ES-I3 (cell line): ENCODE measurements at regions not wholly inside any gene's neighbourhood (a gene's known extent, or its start where the extent isn't known, plus 50 kb on each side); places are given as distances from the start of the nearest gene placed in this dataset.

Experiments
- H3K36me3 ChIP-seq: 2 replicates; pipeline ENCODE4 v1.6.1; 2013; ENCODE audit warnings: mild to moderate bottlenecking, low read length, control low read depth, moderate library complexity; ENCODE audit not compliant: insufficient read depth
- H3K4me1 ChIP-seq: 2 replicates; pipeline ENCODE4 v1.6.1; 2013; ENCODE audit warnings: mild to moderate bottlenecking, control low read depth, low read length; ENCODE audit not compliant: insufficient read depth
- H3K9ac ChIP-seq: 2 replicates; pipeline ENCODE4 v1.6.1; 2013; ENCODE audit warnings: low read depth, mild to moderate bottlenecking, low read length, moderate library complexity
- H3K9me3 ChIP-seq: 2 replicates; pipeline ENCODE4 v1.6.1; 2013; ENCODE audit warnings: mild to moderate bottlenecking, low read length, moderate library complexity; ENCODE audit not compliant: control insufficient read depth, insufficient read depth

DNA sequence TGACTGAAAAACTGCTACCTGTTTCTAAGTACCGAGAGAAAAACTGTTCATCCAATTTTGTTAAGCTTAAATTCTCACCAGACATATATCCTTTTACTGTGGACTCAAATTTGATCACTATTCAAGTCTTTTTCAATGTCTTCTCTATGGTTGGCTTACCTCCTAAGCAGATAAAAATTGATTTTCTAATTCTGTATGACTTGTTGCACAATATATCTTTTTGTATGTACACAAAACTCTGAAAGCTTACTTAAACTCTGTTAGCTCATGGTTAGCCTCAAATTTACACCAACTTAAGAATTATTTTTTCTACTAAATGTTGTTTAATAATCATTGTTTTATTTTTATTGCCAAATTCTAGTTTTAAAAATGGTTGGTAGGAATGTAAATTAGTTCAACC, 715.4 kb downstream of the LTN1 start:
- H3K36me3 ChIP-seq = no peaks in the 10 kb centered on the region
- no peaks in the 10 kb centered on the region for H3K4me1 ChIP-seq
- H3K9ac ChIP-seq = no peak overlapping the region
- no peaks in the 10 kb centered on the region for H3K9me3 ChIP-seq

DNA sequence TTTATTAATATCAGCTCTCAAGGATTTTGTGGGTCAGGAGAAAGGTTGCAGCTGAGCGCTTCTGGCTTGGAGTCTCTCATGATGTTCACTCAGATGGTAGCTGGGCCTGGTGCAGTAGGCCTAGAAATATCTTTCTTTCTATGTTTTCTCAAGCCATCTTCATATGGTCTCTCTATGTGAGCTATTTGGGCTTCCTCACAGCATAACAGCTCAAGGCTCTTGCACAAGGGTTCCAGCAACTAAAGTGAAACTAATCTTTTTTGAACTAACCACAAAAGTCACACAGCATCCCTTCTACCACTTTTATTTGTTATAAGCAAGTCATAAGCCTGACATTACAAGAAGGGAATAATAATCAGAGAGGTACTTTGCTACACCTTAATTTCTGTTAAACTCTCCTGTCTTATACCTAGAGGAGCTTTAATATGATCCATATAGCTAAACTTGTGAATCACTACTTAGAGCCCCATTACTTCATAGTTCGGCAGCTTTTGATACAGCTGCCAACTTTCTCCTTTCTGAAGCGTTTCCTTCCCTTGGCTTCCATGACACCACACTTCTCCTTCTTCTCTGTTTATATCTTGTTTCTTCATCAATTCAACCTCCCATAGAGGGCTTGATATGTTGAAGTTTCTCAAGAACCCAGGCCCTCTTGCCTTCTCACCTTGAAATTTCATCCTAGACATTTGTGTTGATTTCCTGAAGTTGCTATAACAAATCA, 720.2 kb downstream of the LTN1 start:
- Histone ChIP-seq H3K4me1 (no peaks in the 10 kb centered on the region), H3K9ac (no peak overlapping the region), H3K9me3 (no peaks in the 10 kb centered on the region)

DNA sequence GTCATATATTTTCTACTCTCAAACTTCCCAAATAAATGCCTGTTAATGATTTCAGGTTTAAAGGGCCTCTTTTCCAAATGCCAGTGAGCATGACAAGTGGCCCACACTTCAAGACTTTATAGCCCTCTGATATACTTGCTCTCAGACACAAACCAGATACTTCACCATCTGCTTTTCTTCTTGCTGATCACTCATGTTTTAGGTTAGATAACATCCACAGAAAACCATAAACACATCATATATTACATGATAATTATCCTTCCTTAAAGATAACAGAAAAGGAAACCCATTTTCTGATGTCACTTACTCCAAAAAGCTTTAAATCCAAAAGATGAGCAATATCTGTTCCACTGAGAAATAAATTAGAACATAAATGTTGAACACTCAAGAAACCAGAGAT, 723.5 kb downstream of the LTN1 start:
- no peaks in the 10 kb centered on the region for H3K4me1 ChIP-seq
- no peak overlapping the region for H3K9ac ChIP-seq
- no peaks in the 10 kb centered on the region for H3K9me3 ChIP-seq
- no peaks in the 10 kb centered on the region for H3K36me3 ChIP-seq

More for the DNA sequence above, 720.2 kb downstream of the LTN1 start:
- no peaks in the 10 kb centered on the region for H3K36me3 ChIP-seq

DNA sequence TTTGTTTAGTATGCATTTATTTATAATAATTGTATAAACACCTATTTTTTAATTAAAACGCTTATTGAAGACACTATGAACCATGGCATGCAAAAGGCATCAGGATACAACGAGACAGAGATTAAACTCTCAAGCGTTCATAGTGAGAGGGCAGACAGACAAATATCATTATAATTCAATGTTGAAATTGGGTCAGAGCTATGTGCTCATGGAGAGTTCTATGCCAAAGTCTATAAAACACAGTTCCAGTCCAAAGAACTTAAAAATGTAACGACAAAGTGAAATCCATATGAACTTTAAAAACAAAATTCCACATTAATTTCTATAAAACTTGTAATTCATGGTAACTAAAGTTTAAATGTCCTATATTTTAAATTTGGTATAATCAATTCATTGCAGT, 724.0 kb downstream of the LTN1 start:
- no peaks in the 10 kb centered on the region for H3K36me3 ChIP-seq
- no peaks in the 10 kb centered on the region for H3K9me3 ChIP-seq
- no peaks in the 10 kb centered on the region for H3K4me1 ChIP-seq
- no peak overlapping the region for H3K9ac ChIP-seq

DNA sequence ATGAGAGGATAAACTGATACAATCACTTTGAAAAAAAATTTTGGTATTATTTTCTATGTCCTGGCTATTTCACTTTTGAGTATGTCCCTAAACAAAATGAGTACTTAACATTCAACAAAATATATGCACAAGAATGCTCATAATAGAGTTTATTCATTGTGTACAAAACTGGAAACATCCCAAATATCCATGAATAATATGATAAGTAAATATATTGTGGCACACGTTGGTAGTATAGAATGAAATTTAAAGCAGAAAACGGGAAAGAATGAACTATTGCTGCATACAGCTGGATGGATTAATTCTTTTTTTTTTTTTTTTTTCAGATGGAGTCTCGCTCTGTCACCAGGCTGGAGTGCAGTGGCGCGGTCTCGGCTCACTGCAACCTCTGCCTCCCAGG, 725.2 kb downstream of the LTN1 start:
- no peaks in the 10 kb centered on the region for H3K9me3 ChIP-seq
- H3K9ac ChIP-seq = no peak overlapping the region
- no peaks in the 10 kb centered on the region for H3K4me1 ChIP-seq
- H3K36me3 ChIP-seq = no peaks in the 10 kb centered on the region

DNA sequence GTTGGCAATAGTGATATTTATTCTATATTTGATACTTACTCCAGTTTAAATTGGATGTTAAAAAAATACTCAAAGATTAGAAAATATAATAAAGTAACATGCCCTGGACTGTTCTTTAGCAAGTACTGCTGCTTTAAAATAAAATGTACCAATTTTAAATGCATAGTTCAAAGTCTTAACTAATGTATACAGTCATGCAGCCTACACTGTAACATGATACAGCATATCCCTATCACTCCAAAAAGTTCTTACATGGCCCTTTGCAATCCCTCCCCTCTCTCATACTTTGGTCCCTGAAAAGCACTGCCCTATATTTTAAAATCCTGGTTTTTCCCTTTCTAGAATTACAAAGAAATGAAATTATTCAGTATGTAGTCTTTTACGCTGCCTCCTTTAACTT, 726.6 kb downstream of the LTN1 start:
- H3K9ac ChIP-seq = no peak overlapping the region
- no peaks in the 10 kb centered on the region for H3K4me1 ChIP-seq
- H3K9me3 ChIP-seq = no peaks in the 10 kb centered on the region
- no peaks in the 10 kb centered on the region for H3K36me3 ChIP-seq

DNA sequence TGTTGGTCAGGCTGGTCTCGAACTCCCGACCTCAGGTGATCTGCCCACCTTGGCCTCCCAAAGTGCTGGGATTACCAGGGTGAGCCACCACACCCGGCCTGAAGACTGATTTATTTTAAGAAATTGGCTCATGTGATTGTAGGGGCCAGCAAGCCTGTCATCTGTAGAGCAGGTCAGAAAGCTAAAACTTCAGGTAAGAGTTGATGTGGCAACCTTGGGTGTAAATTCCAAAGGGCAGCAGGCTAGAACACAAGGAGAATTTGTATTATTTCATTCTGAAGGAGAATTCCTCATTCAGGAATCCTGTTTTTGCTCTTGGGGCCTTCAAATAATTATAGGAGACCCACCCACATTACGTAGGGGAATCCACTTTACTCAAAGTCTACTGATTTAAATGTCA, 728.7 kb downstream of the LTN1 start:
- H3K9ac ChIP-seq = no peak overlapping the region
- H3K4me1 ChIP-seq = no peaks in the 10 kb centered on the region
- H3K9me3 ChIP-seq = no peaks in the 10 kb centered on the region
- H3K36me3 ChIP-seq = no peaks in the 10 kb centered on the region

DNA sequence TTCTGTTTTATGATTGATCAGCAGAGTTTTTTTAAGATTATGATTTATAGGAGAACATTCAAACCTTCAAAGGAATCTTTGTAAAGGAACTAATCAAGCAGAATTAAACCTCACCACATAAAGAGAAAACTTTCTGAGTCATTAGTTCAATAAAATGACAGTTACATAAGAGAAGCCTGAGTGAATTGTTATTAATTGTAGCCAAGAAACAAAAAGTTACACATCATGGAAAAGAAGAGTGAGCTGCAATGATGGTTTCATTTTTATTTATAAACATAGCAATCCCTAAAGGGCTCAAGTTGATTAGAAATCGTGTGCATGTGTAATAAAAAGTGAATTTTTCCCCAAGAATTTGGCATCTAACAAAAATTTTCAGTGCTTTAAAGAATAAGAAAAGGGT, 731.4 kb downstream of the LTN1 start:
- H3K36me3 ChIP-seq = no peaks in the 10 kb centered on the region
- H3K4me1 ChIP-seq = no peaks in the 10 kb centered on the region
- no peaks in the 10 kb centered on the region; the same call in 1 of the 2 replicates for H3K9me3 ChIP-seq
- no peak overlapping the region for H3K9ac ChIP-seq

DNA sequence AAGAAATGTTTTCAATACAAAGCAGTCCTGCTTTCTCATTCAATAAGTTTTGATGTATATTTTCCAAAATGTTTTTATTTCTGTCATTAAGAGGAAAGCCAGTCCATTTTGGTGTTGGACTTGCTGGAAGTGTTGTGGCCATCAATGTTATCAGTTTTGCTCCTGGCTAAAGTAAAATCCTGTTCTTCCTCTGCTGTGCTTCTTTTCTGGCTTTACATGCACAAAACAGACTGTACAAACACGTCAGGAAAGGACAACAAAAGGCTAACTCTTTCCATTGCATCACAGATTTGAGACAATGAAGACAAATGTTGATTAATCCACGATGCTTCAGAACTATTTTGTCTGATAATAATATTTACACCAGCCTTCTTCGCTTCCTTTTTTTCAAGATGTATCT, 735.4 kb downstream of the LTN1 start:
- Histone ChIP-seq H3K36me3 (no peaks in the 10 kb centered on the region), H3K4me1 (no peaks in the 10 kb centered on the region), H3K9me3 (no peaks in the 10 kb centered on the region; the same call in 1 of the 2 replicates), H3K9ac (no peak overlapping the region)

DNA sequence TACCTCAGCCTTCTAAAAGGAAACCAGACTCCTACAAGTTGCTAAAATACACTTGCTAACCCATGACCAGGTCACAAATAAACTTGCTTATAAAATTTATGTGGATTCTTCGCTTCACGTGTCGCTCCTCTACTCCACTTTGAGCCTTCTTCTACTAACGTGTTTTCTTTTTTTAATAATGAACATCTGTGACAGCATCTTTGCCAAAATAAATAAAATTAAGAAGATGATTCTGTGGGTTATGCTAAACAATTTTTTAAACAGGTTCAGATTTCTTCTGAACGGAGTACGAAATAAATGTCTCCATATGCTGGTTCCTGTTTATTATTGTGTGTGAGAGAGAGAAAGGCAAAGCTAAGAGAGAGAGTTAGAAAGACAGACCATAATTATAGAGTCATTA, 735.8 kb downstream of the LTN1 start:
- Histone ChIP-seq H3K4me1 (no peaks in the 10 kb centered on the region), H3K9ac (no peak overlapping the region), H3K36me3 (no peaks in the 10 kb centered on the region), H3K9me3 (no peaks in the 10 kb centered on the region; the same call in 1 of the 2 replicates)

DNA sequence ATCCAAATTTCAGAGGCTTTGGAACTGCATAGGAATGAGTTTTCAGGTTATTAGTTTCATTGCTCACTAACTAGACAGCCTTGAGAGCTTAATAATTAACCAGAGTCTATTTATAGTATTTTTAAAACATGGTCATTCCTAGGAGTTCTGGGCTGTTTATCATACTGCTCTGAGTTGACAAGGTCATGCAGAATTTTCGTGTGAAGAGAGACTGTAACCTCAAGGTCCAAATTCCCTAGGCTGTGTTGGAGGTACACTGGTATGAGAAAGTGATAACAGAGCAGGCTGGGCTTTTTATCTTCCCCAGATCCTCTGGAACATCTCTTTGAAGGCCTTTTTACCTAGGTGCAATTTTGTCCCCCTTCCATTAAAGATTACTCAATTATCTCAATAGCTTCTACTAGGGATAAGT, 736.3 kb downstream of the LTN1 start:
- Histone ChIP-seq H3K9me3 (no peaks in the 10 kb centered on the region; the same call in 1 of the 2 replicates), H3K9ac (no peak overlapping the region), H3K4me1 (no peaks in the 10 kb centered on the region), H3K36me3 (no peaks in the 10 kb centered on the region)

DNA sequence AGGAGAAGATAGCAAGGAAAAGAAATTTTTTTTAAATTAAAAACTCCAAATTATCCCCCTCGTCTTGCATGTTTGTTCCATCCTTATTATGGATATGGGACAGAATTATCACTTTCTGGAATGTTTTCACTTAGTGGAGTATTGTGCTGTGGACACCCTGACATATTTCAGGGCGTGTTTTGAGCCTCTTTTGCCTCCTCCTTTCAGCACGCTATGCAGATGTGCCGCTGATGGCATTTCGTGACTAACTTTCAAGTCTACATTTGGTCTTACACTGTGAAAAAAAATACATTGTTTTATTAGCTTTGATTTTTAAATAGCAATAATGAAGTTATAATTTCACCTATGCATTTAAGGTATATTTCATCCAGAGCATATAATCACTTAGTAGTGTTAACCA, 738.7 kb downstream of the LTN1 start:
- H3K9ac ChIP-seq = no peak overlapping the region
- H3K4me1 ChIP-seq = no peaks in the 10 kb centered on the region
- no peaks in the 10 kb centered on the region for H3K36me3 ChIP-seq
- no peaks in the 10 kb centered on the region; the same call in 1 of the 2 replicates for H3K9me3 ChIP-seq

DNA sequence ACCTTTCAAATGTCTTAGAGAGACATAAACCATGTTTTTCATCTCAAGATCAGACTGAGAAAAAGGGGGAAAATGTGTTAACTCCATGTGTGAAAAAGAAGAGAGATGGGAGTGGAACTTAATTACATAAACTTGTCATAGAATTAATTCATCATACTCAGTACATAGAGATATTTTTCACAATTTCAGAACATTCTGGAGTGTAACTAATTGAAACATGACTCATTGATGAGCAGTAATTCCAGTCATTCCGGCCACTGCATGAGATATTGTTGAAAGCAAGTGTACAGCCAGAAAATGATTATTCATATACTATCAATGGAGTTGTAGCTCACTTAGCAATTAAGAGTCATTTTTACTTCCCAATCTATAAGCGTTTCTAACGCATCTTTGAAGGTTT, 739.3 kb downstream of the LTN1 start:
- Histone ChIP-seq H3K4me1 (no peaks in the 10 kb centered on the region), H3K9ac (no peak overlapping the region), H3K36me3 (no peaks in the 10 kb centered on the region), H3K9me3 (no peaks in the 10 kb centered on the region; the same call in 1 of the 2 replicates)

DNA sequence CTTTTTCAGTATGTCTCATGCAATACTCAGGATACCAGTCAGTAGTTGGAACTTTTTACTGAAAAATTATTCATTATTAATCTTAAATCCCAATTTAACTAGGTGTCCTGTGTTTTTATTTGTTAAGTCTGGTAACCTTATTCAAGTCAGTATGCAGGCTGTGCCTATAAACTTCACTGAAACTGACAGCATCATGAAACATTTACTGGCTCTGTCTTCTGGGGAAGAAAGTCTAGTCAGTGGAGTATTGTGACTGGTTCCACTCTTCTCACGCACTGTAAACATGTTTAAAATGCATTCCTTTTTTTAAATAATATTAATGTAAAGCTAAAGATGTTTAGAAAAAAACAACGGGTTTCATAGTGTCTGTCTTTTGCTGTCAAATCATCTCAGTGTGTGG, 739.7 kb downstream of the LTN1 start:
- H3K36me3 ChIP-seq = no peaks in the 10 kb centered on the region
- no peaks in the 10 kb centered on the region for H3K4me1 ChIP-seq
- H3K9ac ChIP-seq = no peak overlapping the region
- no peaks in the 10 kb centered on the region for H3K9me3 ChIP-seq

DNA sequence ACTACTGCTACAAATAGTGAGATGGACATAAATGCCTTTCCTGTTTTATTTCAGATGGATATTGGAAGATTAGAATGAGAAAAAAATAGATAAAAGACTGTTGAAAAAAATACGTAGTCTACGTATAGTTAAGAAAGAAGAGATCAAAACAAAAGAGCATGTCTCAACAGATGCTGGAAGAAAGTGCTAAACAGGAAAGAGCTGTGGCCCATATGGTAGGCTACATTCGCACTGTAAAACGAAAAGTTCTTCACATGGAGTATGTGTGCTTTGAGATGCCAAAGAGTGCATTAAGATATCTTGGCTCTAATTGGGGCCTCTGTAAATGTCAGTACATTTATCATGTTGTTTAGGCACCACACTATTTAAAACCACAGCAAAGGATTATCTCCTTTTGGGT, 741.7 kb downstream of the LTN1 start:
- Histone ChIP-seq H3K9me3 (no peaks in the 10 kb centered on the region), H3K4me1 (no peaks in the 10 kb centered on the region), H3K9ac (no peak overlapping the region)

More for the DNA sequence above, 741.7 kb downstream of the LTN1 start:
- H3K36me3 ChIP-seq = no peaks in the 10 kb centered on the region
